ENCODE measurements at regions not wholly inside any gene's neighbourhood (a gene's known extent, or its start where the extent isn't known, plus 50 kb on each side); places are given as distances from the start of the nearest gene placed in this dataset.

- DNase-seq (ENCODE audit: low read depth) = no peak
These were observed 82.6 kb upstream of the PCGF5 start for GRCh38 chr10:91137822-91138221.

- DNase-seq (ENCODE audit: low read depth) = no peak
These were observed 79.4 kb upstream of the PCGF5 start for GRCh38 chr10:91140995-91141549.

- DNase-seq (ENCODE audit: low read depth) = no peak
These were observed 75.5 kb upstream of the PCGF5 start for GRCh38 chr10:91144961-91145360.

GRCh38 chr10:91146146-91146545 is 74.3 kb upstream of the PCGF5 start:
- no peak for DNase-seq (ENCODE audit: low read depth)

GRCh38 chr10:91149550-91149949 is 70.9 kb upstream of the PCGF5 start:
- DNase-seq (ENCODE audit: low read depth) = no peak

GRCh38 chr10:91150631-91151030 is 69.8 kb upstream of the PCGF5 start:
- DNase-seq (ENCODE audit: low read depth) = no peak

GRCh38 chr10:91153508-91153907 is 67.0 kb upstream of the PCGF5 start:
- DNase-seq (ENCODE audit: low read depth) = no peak

- DNase-seq (ENCODE audit: low read depth) = no peak
These were observed 65.6 kb upstream of the PCGF5 start for GRCh38 chr10:91154842-91155241.

GRCh38 chr10:91156196-91156595 is 64.3 kb upstream of the PCGF5 start:
- no peak for DNase-seq (ENCODE audit: low read depth)

GRCh38 chr10:91159254-91159783 is 61.1 kb upstream of the PCGF5 start:
- DNase-seq (ENCODE audit: low read depth) = no peak

GRCh38 chr10:91162050-91162494 is 58.4 kb upstream of the PCGF5 start:
- no peak for DNase-seq (ENCODE audit: low read depth)

GRCh38 chr10:91162495-91163268 is 57.8 kb upstream of the PCGF5 start:
- peak; percentile 73 for DNase-seq (ENCODE audit: low read depth)

- DNase-seq (ENCODE audit: low read depth) = peak; percentile 80
These were observed 57.1 kb upstream of the PCGF5 start for GRCh38 chr10:91163269-91163868.

- peak; percentile 61 for DNase-seq (ENCODE audit: low read depth)
These were observed 56.5 kb upstream of the PCGF5 start for GRCh38 chr10:91163869-91164474.

GRCh38 chr10:91164520-91165065 is 55.9 kb upstream of the PCGF5 start:
- DNase-seq (ENCODE audit: low read depth) = no peak

GRCh38 chr10:91167406-91167805 is 53.1 kb upstream of the PCGF5 start:
- DNase-seq (ENCODE audit: low read depth) = no peak

- DNase-seq (ENCODE audit: low read depth) = no peak
These were observed 50.0 kb upstream of the PCGF5 start for GRCh38 chr10:91170418-91170817.
